ENCODE measurements at regions not wholly inside any gene's neighbourhood (a gene's known extent, or its start where the extent isn't known, plus 50 kb on each side); places are given as distances from the start of the nearest gene placed in this dataset.

- TF ChIP-seq CTCF (IDR thresholded peaks at IDR 0.05) = no peak
- no peak for TF ChIP-seq EZH2 (IDR thresholded peaks at IDR 0.05; ENCODE audit: borderline replicate concordance, insufficient read depth, low read depth, low read length, poor library complexity, severe bottlenecking)
Measured at GRCh38 chr6:169156108-169156792, 97.4 kb downstream of the THBS2 start.

All from B cell (primary cell).